ENCODE measurements at regions not wholly inside any gene's neighbourhood (a gene's known extent, or its start where the extent isn't known, plus 50 kb on each side); places are given as distances from the start of the nearest gene placed in this dataset.

- Histone ChIP-seq H3K27ac (no peak overlapping the region), H3K9me3 (no peaks in the 10 kb centered on the region), H3K27me3 (no peaks in the 10 kb centered on the region), H3K4me1 (no peaks in the 10 kb centered on the region), H3K4me3 (no peak overlapping the region), H3K36me3 (no peaks in the 10 kb centered on the region)
- TF ChIP-seq EP300 (IDR thresholded peaks at IDR 0.05; ENCODE audit: low read depth) (no peak), POLR2A (IDR thresholded peaks at IDR 0.05) (no peak), CTCF (IDR thresholded peaks at IDR 0.05) (no peak), POLR2AphosphoS5 (IDR thresholded peaks at IDR 0.05) (no peak)
- in situ Hi-C loops (cut with MboI; ENCODE audit: low pct_ligation_motif_present in 1 of 4, low pct_unique_long_range_greater_than_20kb in 1 of 4, low sequenced_read_pairs in 3 of 4) (no loop called here), intact Hi-C loops (cut with DNase I; ENCODE audit: low total_unique reads) (no loop called here)
- 34 to 54% methylated on average over 2 of the region's 2 CpGs for WGBS, 2 donors (ENCODE audit: low coverage in 1 of 2)
- DNase-seq = no peak
These were observed 111.9 kb upstream of the KLHL25 start for GRCh38 chr15:85906640-85907039.

- intact Hi-C loops (cut with DNase I; ENCODE audit: low total_unique reads) = no loop called here
- in situ Hi-C loops (cut with MboI; ENCODE audit: low pct_ligation_motif_present in 1 of 4, low pct_unique_long_range_greater_than_20kb in 1 of 4, low sequenced_read_pairs in 3 of 4) = no loop called here
- no peak for TF ChIP-seq POLR2A (IDR thresholded peaks at IDR 0.05)
- TF ChIP-seq CTCF (IDR thresholded peaks at IDR 0.05) = no peak
- no peak for TF ChIP-seq EP300 (IDR thresholded peaks at IDR 0.05; ENCODE audit: low read depth)
- no peak for TF ChIP-seq POLR2AphosphoS5 (IDR thresholded peaks at IDR 0.05)
- no peaks in the 10 kb centered on the region for H3K4me1 ChIP-seq
- H3K9me3 ChIP-seq = no peaks in the 10 kb centered on the region
- H3K27me3 ChIP-seq = no peaks in the 10 kb centered on the region
- H3K36me3 ChIP-seq = no peaks in the 10 kb centered on the region
- WGBS, 2 donors (ENCODE audit: low coverage in 1 of 2) = 61% methylated on average over 5 of the region's 5 CpGs; no CpG with 5 or more reads in 1 of the 2 donors
- no peak overlapping the region for H3K27ac ChIP-seq
- DNase-seq = no peak
- no peak overlapping the region for H3K4me3 ChIP-seq
These were observed 116.1 kb upstream of the KLHL25 start for GRCh38 chr15:85910834-85911233.

- Histone ChIP-seq H3K4me3 (no peak overlapping the region), H3K27me3 (no peaks in the 10 kb centered on the region), H3K9me3 (no peaks in the 10 kb centered on the region), H3K27ac (no peak overlapping the region), H3K36me3 (no peaks in the 10 kb centered on the region), H3K4me1 (no peaks in the 10 kb centered on the region)
- 39 to 49% methylated on average over 2 of the region's 2 CpGs for WGBS, 2 donors (ENCODE audit: low coverage in 1 of 2)
- no peak for DNase-seq
- in situ Hi-C loops (cut with MboI; ENCODE audit: low pct_ligation_motif_present in 1 of 4, low pct_unique_long_range_greater_than_20kb in 1 of 4, low sequenced_read_pairs in 3 of 4) (no loop called here), intact Hi-C loops (cut with DNase I; ENCODE audit: low total_unique reads) (no loop called here)
- no peak for TF ChIP-seq POLR2AphosphoS5 (IDR thresholded peaks at IDR 0.05)
These were observed 118.7 kb upstream of the KLHL25 start for GRCh38 chr15:85913461-85913860.

DNA sequence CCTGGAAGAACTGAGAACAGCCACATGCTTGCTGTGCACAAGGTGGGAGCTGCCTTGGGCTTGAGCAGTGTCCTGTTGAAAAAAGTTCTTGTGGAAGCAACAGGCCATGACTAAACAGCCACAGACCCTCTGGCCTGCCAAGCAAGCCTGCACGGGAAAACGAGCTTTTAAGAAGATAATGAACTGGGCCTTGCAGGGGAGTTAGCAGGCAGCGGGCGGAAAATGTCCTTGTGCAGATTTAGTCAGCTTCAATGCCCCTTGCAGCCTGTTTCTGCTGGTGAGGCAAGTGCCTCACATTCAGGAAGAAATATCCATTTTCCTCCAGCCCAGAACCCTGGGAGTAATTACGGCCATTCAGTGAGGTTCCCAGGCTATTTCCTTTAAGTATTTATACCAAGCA, 126.2 kb upstream of the KLHL25 start:
- Histone ChIP-seq H3K27ac (no peak overlapping the region), H3K9me3 (no peaks in the 10 kb centered on the region), H3K36me3 (no peaks in the 10 kb centered on the region), H3K4me1 (no peaks in the 10 kb centered on the region), H3K4me3 (no peak overlapping the region), H3K27me3 (no peaks in the 10 kb centered on the region)
- in situ Hi-C loops (cut with MboI; ENCODE audit: low pct_ligation_motif_present in 1 of 4, low pct_unique_long_range_greater_than_20kb in 1 of 4, low sequenced_read_pairs in 3 of 4) (no loop called here), intact Hi-C loops (cut with DNase I; ENCODE audit: low total_unique reads) (no loop called here)
- no peak for TF ChIP-seq EP300 (IDR thresholded peaks at IDR 0.05; ENCODE audit: low read depth)
- no peak for TF ChIP-seq CTCF (IDR thresholded peaks at IDR 0.05)
- TF ChIP-seq POLR2AphosphoS5 (IDR thresholded peaks at IDR 0.05) = no peak
- no peak for TF ChIP-seq POLR2A (IDR thresholded peaks at IDR 0.05)
- 83 to 86% methylated on average over 1 to 5 of the region's 5 CpGs for WGBS, 2 donors (ENCODE audit: low coverage in 1 of 2)
- DNase-seq = no peak

GRCh38 chr15:85924088-85924487, 129.4 kb upstream of the KLHL25 start:
- TF ChIP-seq POLR2AphosphoS5 (IDR thresholded peaks at IDR 0.05) = no peak
- TF ChIP-seq EP300 (IDR thresholded peaks at IDR 0.05; ENCODE audit: low read depth) = no peak
- no peak for TF ChIP-seq CTCF (IDR thresholded peaks at IDR 0.05)
- no peak for TF ChIP-seq POLR2A (IDR thresholded peaks at IDR 0.05)
- no peaks in the 10 kb centered on the region for H3K9me3 ChIP-seq
- in situ Hi-C loops (cut with MboI; ENCODE audit: low pct_ligation_motif_present in 1 of 4, low pct_unique_long_range_greater_than_20kb in 1 of 4, low sequenced_read_pairs in 3 of 4) (no loop called here), intact Hi-C loops (cut with DNase I; ENCODE audit: low total_unique reads) (no loop called here)
- H3K36me3 ChIP-seq = no peaks in the 10 kb centered on the region
- H3K27me3 ChIP-seq = no peaks in the 10 kb centered on the region
- H3K4me1 ChIP-seq = no peaks in the 10 kb centered on the region
- H3K4me3 ChIP-seq = no peak overlapping the region
- WGBS, 2 donors (ENCODE audit: low coverage in 1 of 2) = 81% methylated on average over 3 of the region's 3 CpGs; no CpG with 5 or more reads in 1 of the 2 donors
- H3K27ac ChIP-seq = no peak overlapping the region
- DNase-seq = no peak
